NB4 (cell line): ENCODE measurements at regions not wholly inside any gene's neighbourhood (a gene's known extent, or its start where the extent isn't known, plus 50 kb on each side); places are given as distances from the start of the nearest gene placed in this dataset.

ENCODE experiments used
- MYC ChIP-seq: IDR thresholded peaks from 2 replicates; pipeline ENCODE4 v1.6.1; 2011; ENCODE audit warnings: low read depth, low read length
- POLR2A ChIP-seq: IDR thresholded peaks from 2 replicates; pipeline ENCODE4 v1.6.1; 2011; ENCODE audit warnings: mild to moderate bottlenecking; ENCODE audit not compliant: insufficient read length; ENCODE audit errors: extremely low read depth
- TF ChIP-seq, protein P1 (sequence below): IDR thresholded peaks from one replicate; pipeline ENCODE4 v1.5.1; 2012; ENCODE audit warnings: low read depth, low read length
- TF ChIP-seq, protein P2 (sequence below): IDR thresholded peaks from 2 replicates; pipeline ENCODE4 v1.6.1; 2011; ENCODE audit warnings: low read depth, low read length

DNA sequence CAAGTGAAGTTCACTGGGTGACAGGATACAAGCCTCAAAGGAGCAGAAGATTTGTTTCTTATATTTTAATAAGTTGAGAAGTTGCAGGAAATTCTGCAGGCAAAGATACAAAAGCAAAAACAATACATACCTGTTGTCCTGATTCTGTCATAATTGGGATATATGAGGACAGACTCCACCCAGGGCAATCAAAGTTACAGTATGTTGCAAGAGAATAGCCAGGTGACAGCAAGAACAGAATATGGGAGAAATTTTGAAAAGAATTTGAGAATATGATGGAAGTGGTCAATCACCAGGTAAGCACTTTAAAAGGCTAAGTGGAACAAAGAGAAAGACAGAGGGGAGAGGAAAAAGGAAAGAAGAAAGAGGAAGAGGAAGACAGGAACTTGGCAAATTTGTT lies 607.6 kb upstream of the ADGRL4 start:
- no peak for TF ChIP-seq POLR2A
- TF ChIP-seq, protein P1, sequence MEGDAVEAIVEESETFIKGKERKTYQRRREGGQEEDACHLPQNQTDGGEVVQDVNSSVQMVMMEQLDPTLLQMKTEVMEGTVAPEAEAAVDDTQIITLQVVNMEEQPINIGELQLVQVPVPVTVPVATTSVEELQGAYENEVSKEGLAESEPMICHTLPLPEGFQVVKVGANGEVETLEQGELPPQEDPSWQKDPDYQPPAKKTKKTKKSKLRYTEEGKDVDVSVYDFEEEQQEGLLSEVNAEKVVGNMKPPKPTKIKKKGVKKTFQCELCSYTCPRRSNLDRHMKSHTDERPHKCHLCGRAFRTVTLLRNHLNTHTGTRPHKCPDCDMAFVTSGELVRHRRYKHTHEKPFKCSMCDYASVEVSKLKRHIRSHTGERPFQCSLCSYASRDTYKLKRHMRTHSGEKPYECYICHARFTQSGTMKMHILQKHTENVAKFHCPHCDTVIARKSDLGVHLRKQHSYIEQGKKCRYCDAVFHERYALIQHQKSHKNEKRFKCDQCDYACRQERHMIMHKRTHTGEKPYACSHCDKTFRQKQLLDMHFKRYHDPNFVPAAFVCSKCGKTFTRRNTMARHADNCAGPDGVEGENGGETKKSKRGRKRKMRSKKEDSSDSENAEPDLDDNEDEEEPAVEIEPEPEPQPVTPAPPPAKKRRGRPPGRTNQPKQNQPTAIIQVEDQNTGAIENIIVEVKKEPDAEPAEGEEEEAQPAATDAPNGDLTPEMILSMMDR, result no peak
- TF ChIP-seq, protein P2, sequence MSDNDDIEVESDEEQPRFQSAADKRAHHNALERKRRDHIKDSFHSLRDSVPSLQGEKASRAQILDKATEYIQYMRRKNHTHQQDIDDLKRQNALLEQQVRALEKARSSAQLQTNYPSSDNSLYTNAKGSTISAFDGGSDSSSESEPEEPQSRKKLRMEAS, result no peak
- TF ChIP-seq MYC, result no peak
